OCI-LY1 (cell line): ENCODE measurements at regions not wholly inside any gene's neighbourhood (a gene's known extent, or its start where the extent isn't known, plus 50 kb on each side); places are given as distances from the start of the nearest gene placed in this dataset.

Experiments
- H2AFZ ChIP-seq: fragments of 200-600 bp; sonication (generic), shearing (Covaris generic); 2 replicates; pipeline ENCODE4 v1.6.0; 2014; ENCODE audit warnings: antibody characterized with exemption, mild to moderate bottlenecking, low read length
- H3F3A ChIP-seq: fragments of 200-600 bp; sonication (generic), shearing (Covaris generic); 2 replicates; pipeline ENCODE4 v1.6.0; 2014; ENCODE audit warnings: mild to moderate bottlenecking, antibody characterized with exemption, low read length, moderate library complexity; ENCODE audit not compliant: insufficient read depth
- H3K27ac ChIP-seq: fragments of 200-600 bp; sonication (generic); 2 replicates; pipeline ENCODE4 v1.5.1; 2014; ENCODE audit warnings: low read length, mixed run types, mild to moderate bottlenecking, low read depth; ENCODE audit not compliant: poor library complexity, severe bottlenecking
- H3K27me3 ChIP-seq: fragments of 200-600 bp; sonication (generic); 2 replicates; pipeline ENCODE4 v1.6.0; 2014; ENCODE audit warnings: antibody characterized with exemption, mild to moderate bottlenecking, low read length, moderate library complexity; ENCODE audit not compliant: insufficient read depth
- H3K36me3 ChIP-seq: fragments of 200-600 bp; sonication (generic); 2 replicates; pipeline ENCODE4 v1.6.1; 2014; ENCODE audit warnings: mild to moderate bottlenecking, antibody characterized with exemption, low read length, moderate library complexity, mixed read lengths; ENCODE audit not compliant: insufficient read depth
- H3K4me1 ChIP-seq: fragments of 200-600 bp; sonication (generic); 2 replicates; pipeline ENCODE4 v1.5.1; 2014; ENCODE audit warnings: mild to moderate bottlenecking, low read length, moderate library complexity; ENCODE audit not compliant: insufficient read depth, severe bottlenecking
- H3K4me2 ChIP-seq: fragments of 200-600 bp; sonication (generic), shearing (Covaris generic); 2 replicates; pipeline ENCODE4 v1.6.1; 2014; ENCODE audit warnings: low read length
- H3K4me3 ChIP-seq: fragments of 200-600 bp; sonication (generic); 2 replicates; pipeline ENCODE4 v1.5.1; 2014; ENCODE audit warnings: low read length, low read depth, mild to moderate bottlenecking, mixed read lengths; ENCODE audit not compliant: poor library complexity, severe bottlenecking
- H3K79me2 ChIP-seq: fragments of 200-600 bp; shearing (Covaris generic); 2 replicates; pipeline ENCODE4 v1.6.1; 2016; ENCODE audit warnings: mixed run types, low read length, mixed read lengths; ENCODE audit not compliant: insufficient read depth
- H3K9ac ChIP-seq: fragments of 200-600 bp; sonication (generic), shearing (Covaris generic); 2 replicates; pipeline ENCODE4 v1.6.1; 2014; ENCODE audit warnings: mild to moderate bottlenecking, low read length, mixed read lengths
- H3K9me2 ChIP-seq: fragments of 200-600 bp; sonication (generic), shearing (Covaris generic); 2 replicates; pipeline ENCODE4 v1.6.1; 2014; ENCODE audit warnings: low read depth, mild to moderate bottlenecking, low read length, mixed read lengths
- H3K9me3 ChIP-seq: fragments of 200-600 bp; shearing (Covaris generic); 2 replicates; pipeline ENCODE4 v1.6.1; 2014; ENCODE audit warnings: low read length, mixed read lengths
- H4K20me1 ChIP-seq: fragments of 200-600 bp; sonication (generic), shearing (Covaris generic); 2 replicates; pipeline ENCODE4 v1.6.0; 2016; ENCODE audit warnings: mild to moderate bottlenecking, low read length; ENCODE audit not compliant: insufficient read depth
- CTCF ChIP-seq: fragments of 200-600 bp; sonication (generic), shearing (Covaris generic); IDR thresholded peaks from 2 replicates; pipeline ENCODE4 v1.5.1; 2017; ENCODE audit warnings: mild to moderate bottlenecking, antibody characterized with exemption, low read length, moderate library complexity, mixed read lengths
- EZH2 ChIP-seq: fragments of 200-600 bp; sonication (generic), shearing (Covaris generic); IDR thresholded peaks from 2 replicates; pipeline ENCODE4 v1.8.0; 2017; ENCODE audit warnings: borderline replicate concordance, mixed run types, mild to moderate bottlenecking, antibody characterized with exemption, low read length, moderate library complexity, mixed read lengths

- H3K27ac ChIP-seq, result no peak overlapping the region
- H4K20me1 ChIP-seq, result no peaks in the 10 kb centered on the region
- H3K79me2 ChIP-seq, result no peaks in the 10 kb centered on the region
- no peak for TF ChIP-seq EZH2
- no peak for TF ChIP-seq CTCF
- H3K9ac ChIP-seq, result no peak overlapping the region
- no peak overlapping the region for H3K4me2 ChIP-seq
- H3K36me3 ChIP-seq, result no peaks in the 10 kb centered on the region
- no peaks in the 10 kb centered on the region for H3K9me2 ChIP-seq
- H3F3A ChIP-seq, result no peaks in the 10 kb centered on the region
- no peaks in the 10 kb centered on the region for H3K9me3 ChIP-seq
- H3K4me1 ChIP-seq, result no peaks in the 10 kb centered on the region
- H3K27me3 ChIP-seq, result no peaks in the 10 kb centered on the region
- no peak overlapping the region for H3K4me3 ChIP-seq
- no peak overlapping the region for H2AFZ ChIP-seq
Measured at GRCh38 chr9:84111726-84112125, 131.1 kb downstream of the RMI1 start.

GRCh38 chr9:84121991-84122523 lies 141.5 kb downstream of the RMI1 start:
- Histone ChIP-seq H3K4me3 (no peak overlapping the region), H4K20me1 (no peaks in the 10 kb centered on the region), H3K4me1 (no peaks in the 10 kb centered on the region), H3K27ac (no peak overlapping the region), H3K9me2 (no peaks in the 10 kb centered on the region), H3K9me3 (no peaks in the 10 kb centered on the region), H3K9ac (no peak overlapping the region), H3K36me3 (no peaks in the 10 kb centered on the region), H3K79me2 (no peaks in the 10 kb centered on the region), H3K27me3 (no peaks in the 10 kb centered on the region), H3K4me2 (no peak overlapping the region), H2AFZ (no peak overlapping the region), H3F3A (no peaks in the 10 kb centered on the region)
- TF ChIP-seq EZH2, result no peak
- TF ChIP-seq CTCF, result no peak

GRCh38 chr9:84122572-84122971 lies 142.0 kb downstream of the RMI1 start:
- Histone ChIP-seq H4K20me1 (no peaks in the 10 kb centered on the region), H3K27ac (no peak overlapping the region), H3K9ac (no peak overlapping the region), H3K27me3 (no peaks in the 10 kb centered on the region), H2AFZ (no peak overlapping the region), H3F3A (no peaks in the 10 kb centered on the region), H3K9me3 (no peaks in the 10 kb centered on the region), H3K9me2 (no peaks in the 10 kb centered on the region), H3K4me2 (no peak overlapping the region), H3K36me3 (no peaks in the 10 kb centered on the region), H3K79me2 (no peaks in the 10 kb centered on the region), H3K4me3 (no peak overlapping the region), H3K4me1 (no peaks in the 10 kb centered on the region)
- TF ChIP-seq CTCF (no peak), EZH2 (no peak)
